ENCODE measurements at regions not wholly inside any gene's neighbourhood (a gene's known extent, or its start where the extent isn't known, plus 50 kb on each side); places are given as distances from the start of the nearest gene placed in this dataset.
"Not testable (repeated sequence)": the region's sequence is repeated elsewhere in the genome, so short reads cannot be mapped to it uniquely, and the experiment has no call there.

- DNase-seq: no peak
Measured at GRCh38 chr2:83015035-83015715, 1443.9 kb downstream of the SUCLG1 start.

GRCh38 chr2:83014462-83014861 is 1444.6 kb downstream of the SUCLG1 start:
- DNase-seq: no peak

- no peak for DNase-seq
Measured at GRCh38 chr2:83006961-83007360, 1452.1 kb downstream of the SUCLG1 start.

GRCh38 chr2:83003555-83003954 is 1455.5 kb downstream of the SUCLG1 start:
- DNase-seq: no peak

- no peak for DNase-seq
Measured at GRCh38 chr2:83002706-83003105, 1456.4 kb downstream of the SUCLG1 start.

- DNase-seq: peak; percentile 59
Measured at GRCh38 chr2:82998781-82999180, 1460.3 kb downstream of the SUCLG1 start.

- no peak for DNase-seq
Measured at GRCh38 chr2:82996217-82996616, 1462.9 kb downstream of the SUCLG1 start.

GRCh38 chr2:82994151-82994550 is 1464.9 kb downstream of the SUCLG1 start:
- no peak for DNase-seq

- no peak for DNase-seq
Measured at GRCh38 chr2:82993609-82994008, 1465.5 kb downstream of the SUCLG1 start.

- no peak for DNase-seq
Measured at GRCh38 chr2:82992968-82993367, 1466.1 kb downstream of the SUCLG1 start.

- not testable (repeated sequence) for DNase-seq
Measured at GRCh38 chr2:82987706-82988105, 1471.4 kb downstream of the SUCLG1 start.

GRCh38 chr2:82986899-82987298 is 1472.2 kb downstream of the SUCLG1 start:
- DNase-seq: no peak

- no peak for DNase-seq
Measured at GRCh38 chr2:82985572-82986197, 1473.4 kb downstream of the SUCLG1 start.

GRCh38 chr2:82968358-82968757 is 1490.7 kb downstream of the SUCLG1 start:
- DNase-seq: no peak

GRCh38 chr2:82964341-82964740 is 1494.7 kb downstream of the SUCLG1 start:
- DNase-seq: no peak

GRCh38 chr2:82959727-82960126 is 1499.4 kb downstream of the SUCLG1 start:
- no peak for DNase-seq

GRCh38 chr2:82954868-82955267 is 1504.2 kb downstream of the SUCLG1 start:
- DNase-seq: no peak

- DNase-seq: no peak
Measured at GRCh38 chr2:82939211-82939610, 1519.9 kb downstream of the SUCLG1 start.

GRCh38 chr2:82938321-82938845 is 1520.7 kb downstream of the SUCLG1 start:
- DNase-seq: not testable (repeated sequence)

- no peak for DNase-seq
Measured at GRCh38 chr2:82913566-82913965, 1545.5 kb downstream of the SUCLG1 start.

GRCh38 chr2:82896117-82896516 is 1563.0 kb downstream of the SUCLG1 start:
- no peak for DNase-seq

- no peak for DNase-seq
Measured at GRCh38 chr2:82893190-82893589, 1565.9 kb downstream of the SUCLG1 start.

GRCh38 chr2:82879803-82880202 is 1579.3 kb downstream of the SUCLG1 start:
- DNase-seq: no peak

- no peak for DNase-seq
Measured at GRCh38 chr2:82875858-82876257, 1583.2 kb downstream of the SUCLG1 start.

- DNase-seq: no peak
Measured at GRCh38 chr2:82857967-82858366, 1601.1 kb downstream of the SUCLG1 start.
